ENCODE measurements at regions not wholly inside any gene's neighbourhood (a gene's known extent, or its start where the extent isn't known, plus 50 kb on each side); places are given as distances from the start of the nearest gene placed in this dataset.
A peak's percentile ranks its signal among the peaks of the same experiment; 100 is the strongest.
"Not testable (repeated sequence)": the region's sequence is repeated elsewhere in the genome, so short reads cannot be mapped to it uniquely, and the experiment has no call there.

GRCh38 chr1:47687631-47688460, 250.0 kb downstream of the FOXD2 start:
- peak in 1 of 2 donors; percentile 11 for DNase-seq
- H3K9me3 ChIP-seq = no peaks in the 10 kb centered on the region
- no peaks in the 10 kb centered on the region for H3K36me3 ChIP-seq
- peaks cover 0 to 39% (median 21%) of the 10 kb centered on the region in 4 donors for H3K4me1 ChIP-seq
- H3K27me3 ChIP-seq = no peaks in the 10 kb centered on the region
- H3K27ac ChIP-seq = no peak overlapping the region
- no peak overlapping the region for H3K4me3 ChIP-seq
- no peak for TF ChIP-seq CTCF (IDR thresholded peaks at IDR 0.05)
- intact Hi-C loops (cut with DNase I; ENCODE audit: low total_unique reads) = loop anchor here (10.0 kb wide), 1 partner anchor 113 kb away; no protein-coding TSS in a partner anchor

GRCh38 chr1:47688461-47689296, 250.8 kb downstream of the FOXD2 start:
- TF ChIP-seq CTCF (IDR thresholded peaks at IDR 0.05) = no peak
- intact Hi-C loops (cut with DNase I; ENCODE audit: low total_unique reads) = loop anchor here (10.0 kb wide), 1 partner anchor 114 kb away; no protein-coding TSS in a partner anchor
- Histone ChIP-seq H3K27ac (no peak overlapping the region), H3K4me1 (peaks cover 0 to 39% (median 21%) of the 10 kb centered on the region in 4 donors), H3K4me3 (no peak overlapping the region), H3K9me3 (no peaks in the 10 kb centered on the region), H3K36me3 (no peaks in the 10 kb centered on the region), H3K27me3 (peaks cover 0 to 4% of the 10 kb centered on the region in 2 donors)
- peak; percentile 4 to 6 for DNase-seq

- TF ChIP-seq CTCF (IDR thresholded peaks at IDR 0.05) = no peak
- peaks cover 0 to 4% of the 10 kb centered on the region in 2 donors for H3K27me3 ChIP-seq
These were observed 252.1 kb downstream of the FOXD2 start for GRCh38 chr1:47689894-47690293.

GRCh38 chr1:47690341-47691250, 252.8 kb downstream of the FOXD2 start:
- H3K9me3 ChIP-seq = no peaks in the 10 kb centered on the region
- H3K36me3 ChIP-seq = no peaks in the 10 kb centered on the region
- intact Hi-C loops (cut with DNase I; ENCODE audit: low total_unique reads) = no loop called here
- H3K27me3 ChIP-seq = peaks cover 0 to 4% of the 10 kb centered on the region in 2 donors
- no peak overlapping the region for H3K27ac ChIP-seq
- peak in 1 of 2 donors; percentile 5 for DNase-seq
- TF ChIP-seq CTCF (IDR thresholded peaks at IDR 0.05) = no peak
- H3K4me3 ChIP-seq = no peak overlapping the region
- H3K4me1 ChIP-seq = peaks cover 0 to 21% (median 7%) of the 10 kb centered on the region in 4 donors

More at GRCh38 chr1:47689894-47690293, 252.1 kb downstream of the FOXD2 start:
- intact Hi-C loops (cut with DNase I; ENCODE audit: low total_unique reads) = loop anchor here (10.0 kb wide), 1 partner anchor 115 kb away; no protein-coding TSS in a partner anchor
- Histone ChIP-seq H3K27ac (no peak overlapping the region), H3K4me1 (peaks cover 0 to 28% (median 11%) of the 10 kb centered on the region in 4 donors), H3K4me3 (no peak overlapping the region), H3K9me3 (no peaks in the 10 kb centered on the region), H3K36me3 (no peaks in the 10 kb centered on the region)
- DNase-seq = peak in 1 of 2 donors; percentile 9

- intact Hi-C loops (cut with DNase I; ENCODE audit: low total_unique reads); H3K4me3 ChIP-seq; H3K27me3 ChIP-seq; DNase-seq; H3K36me3 ChIP-seq; H3K27ac ChIP-seq; H3K9me3 ChIP-seq: not testable (repeated sequence)
- H3K4me1 ChIP-seq = peaks cover 0 to 14% (median 4%) of the 10 kb centered on the region in 4 donors
These were observed 253.4 kb downstream of the FOXD2 start for GRCh38 chr1:47691293-47691692.
